ENCODE measurements at regions not wholly inside any gene's neighbourhood (a gene's known extent, or its start where the extent isn't known, plus 50 kb on each side); places are given as distances from the start of the nearest gene placed in this dataset.

DNA sequence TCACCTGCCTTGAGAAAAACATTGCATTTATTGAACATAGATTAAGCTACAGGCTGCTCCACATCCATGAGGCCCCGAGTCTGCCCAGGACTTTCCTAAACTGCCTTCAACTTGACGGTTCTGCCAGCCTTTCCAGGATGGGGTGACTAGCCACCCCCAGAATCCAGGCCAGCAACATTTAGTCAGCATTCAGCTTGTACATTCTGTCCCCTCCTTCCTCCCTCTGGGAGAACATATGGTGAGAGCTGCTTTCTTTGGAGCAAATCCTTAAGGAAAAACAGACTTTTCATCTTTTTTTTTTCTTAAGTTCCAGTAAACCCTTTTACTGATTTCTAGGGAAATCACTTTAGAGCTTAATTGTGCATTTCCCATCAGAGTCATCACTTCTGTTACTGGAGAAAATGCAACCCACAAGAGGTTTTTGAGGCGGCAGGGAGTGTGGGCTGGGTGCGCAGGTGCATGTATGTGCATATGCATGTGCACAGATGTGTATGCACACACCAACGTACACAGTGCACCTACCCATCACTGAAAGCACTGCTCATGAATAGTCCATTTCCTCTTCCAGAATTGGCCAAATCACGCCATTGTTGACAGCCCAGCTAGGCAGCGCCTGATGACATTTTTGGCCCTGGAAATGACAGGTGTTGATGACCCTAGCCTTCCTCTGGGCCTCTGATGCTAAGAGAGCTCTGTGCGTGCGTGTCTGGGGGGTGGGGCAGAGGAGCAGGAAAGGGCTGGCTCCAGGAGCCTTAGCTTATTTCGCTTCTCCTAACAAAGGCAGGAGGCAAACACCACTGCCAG lies 145.6 kb downstream of the HSD17B3 start:
- Histone ChIP-seq H2AFZ (ENCODE audit: low read depth, low read length) (no peak overlapping the region), H3K36me3 (ENCODE audit: insufficient read depth, low read length) (no peaks in the 10 kb centered on the region), H3F3A (ENCODE audit: insufficient read depth, low read length, poor library complexity, severe bottlenecking) (no peaks in the 10 kb centered on the region), H3K4me3 (ENCODE audit: low read length) (no peak overlapping the region), H3K27me3 (ENCODE audit: insufficient read depth, low read depth, low read length) (no peaks in the 10 kb centered on the region), H3K9me2 (ENCODE audit: insufficient read depth, low read length) (no peaks in the 10 kb centered on the region), H3K4me2 (ENCODE audit: low read length) (no peak overlapping the region), H3K27ac (ENCODE audit: low read length) (no peak overlapping the region), H4K20me1 (ENCODE audit: insufficient read depth) (no peaks in the 10 kb centered on the region), H3K79me2 (replicated peaks; ENCODE audit: insufficient read depth, low read length) (no peaks in the 10 kb centered on the region), H3K9ac (ENCODE audit: low read length) (no peak overlapping the region), H3K9me3 (ENCODE audit: low read length) (no peaks in the 10 kb centered on the region)
- no peak for TF ChIP-seq EZH2 (IDR thresholded peaks at IDR 0.05; ENCODE audit: borderline replicate concordance, insufficient read depth, low read length, poor library complexity, severe bottlenecking)
- TF ChIP-seq, protein P1, sequence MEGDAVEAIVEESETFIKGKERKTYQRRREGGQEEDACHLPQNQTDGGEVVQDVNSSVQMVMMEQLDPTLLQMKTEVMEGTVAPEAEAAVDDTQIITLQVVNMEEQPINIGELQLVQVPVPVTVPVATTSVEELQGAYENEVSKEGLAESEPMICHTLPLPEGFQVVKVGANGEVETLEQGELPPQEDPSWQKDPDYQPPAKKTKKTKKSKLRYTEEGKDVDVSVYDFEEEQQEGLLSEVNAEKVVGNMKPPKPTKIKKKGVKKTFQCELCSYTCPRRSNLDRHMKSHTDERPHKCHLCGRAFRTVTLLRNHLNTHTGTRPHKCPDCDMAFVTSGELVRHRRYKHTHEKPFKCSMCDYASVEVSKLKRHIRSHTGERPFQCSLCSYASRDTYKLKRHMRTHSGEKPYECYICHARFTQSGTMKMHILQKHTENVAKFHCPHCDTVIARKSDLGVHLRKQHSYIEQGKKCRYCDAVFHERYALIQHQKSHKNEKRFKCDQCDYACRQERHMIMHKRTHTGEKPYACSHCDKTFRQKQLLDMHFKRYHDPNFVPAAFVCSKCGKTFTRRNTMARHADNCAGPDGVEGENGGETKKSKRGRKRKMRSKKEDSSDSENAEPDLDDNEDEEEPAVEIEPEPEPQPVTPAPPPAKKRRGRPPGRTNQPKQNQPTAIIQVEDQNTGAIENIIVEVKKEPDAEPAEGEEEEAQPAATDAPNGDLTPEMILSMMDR (IDR thresholded peaks at IDR 0.05; ENCODE audit: poor library complexity, severe bottlenecking): no peak

DNA sequence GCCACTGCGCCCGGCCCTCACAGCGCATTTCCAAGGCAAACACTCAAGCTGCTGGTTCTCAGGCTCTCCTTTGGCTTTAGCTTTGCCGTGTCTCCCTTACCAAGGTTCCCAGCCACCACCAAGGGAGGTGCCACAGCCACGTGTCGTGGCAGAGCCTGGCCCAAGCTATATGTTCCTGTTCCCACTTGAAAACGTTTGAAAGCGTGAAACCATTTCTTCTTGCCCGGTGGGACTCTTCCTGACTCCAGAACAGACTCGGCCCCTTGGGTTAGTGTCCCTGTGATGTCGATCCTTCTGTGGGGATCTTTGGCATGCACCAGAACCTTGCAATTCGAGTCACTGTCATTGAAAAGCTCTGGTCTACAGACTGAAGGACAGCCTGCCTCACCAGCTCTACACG lies 147.9 kb downstream of the HSD17B3 start:
- TF ChIP-seq TAF1 (IDR thresholded peaks at IDR 0.05; ENCODE audit: low read depth): no peak
- TF ChIP-seq REST (IDR thresholded peaks at IDR 0.05; ENCODE audit: borderline replicate concordance): no peak
- no peak for TF ChIP-seq EZH2 (IDR thresholded peaks at IDR 0.05; ENCODE audit: borderline replicate concordance, insufficient read depth, low read length, poor library complexity, severe bottlenecking)
- no peak for TF ChIP-seq MXI1 (conservative IDR thresholded peaks at IDR 0.05; ENCODE audit: poor library complexity, severe bottlenecking)
- no peak for TF ChIP-seq SMC3 (conservative IDR thresholded peaks at IDR 0.05; ENCODE audit: poor library complexity)
- TF ChIP-seq, protein P1 (IDR thresholded peaks at IDR 0.05; ENCODE audit: poor library complexity, severe bottlenecking): no peak
- TF ChIP-seq POLR2AphosphoS5 (IDR thresholded peaks at IDR 0.05): no peak
- no peak for TF ChIP-seq EP300 (conservative IDR thresholded peaks at IDR 0.05; ENCODE audit: poor library complexity, severe bottlenecking)
- TF ChIP-seq RAD21 (conservative IDR thresholded peaks at IDR 0.05): no peak
- no peaks in the 10 kb centered on the region for H3K27me3 ChIP-seq (ENCODE audit: insufficient read depth, low read depth, low read length)
- H3K9me2 ChIP-seq (ENCODE audit: insufficient read depth, low read length): no peaks in the 10 kb centered on the region
- H2AFZ ChIP-seq (ENCODE audit: low read depth, low read length): no peak overlapping the region
- no peaks in the 10 kb centered on the region for H3K36me3 ChIP-seq (ENCODE audit: insufficient read depth, low read length)
- H4K20me1 ChIP-seq (ENCODE audit: insufficient read depth): no peaks in the 10 kb centered on the region
- no peak overlapping the region for H3K27ac ChIP-seq (ENCODE audit: low read length)
- H3K9ac ChIP-seq (ENCODE audit: low read length): no peak overlapping the region
- H3K9me3 ChIP-seq (ENCODE audit: low read length): no peaks in the 10 kb centered on the region
- H3K4me2 ChIP-seq (ENCODE audit: low read length): no peak overlapping the region
- no peaks in the 10 kb centered on the region for H3F3A ChIP-seq (ENCODE audit: insufficient read depth, low read length, poor library complexity, severe bottlenecking)
- H3K4me3 ChIP-seq (ENCODE audit: low read length): no peak overlapping the region
- H3K79me2 ChIP-seq (replicated peaks; ENCODE audit: insufficient read depth, low read length): no peaks in the 10 kb centered on the region

Measured in neural cell (in vitro differentiated cells).